Central memory CD4-positive, alpha-beta T cell (primary cell): ENCODE measurements at regions not wholly inside any gene's neighbourhood (a gene's known extent, or its start where the extent isn't known, plus 50 kb on each side); places are given as distances from the start of the nearest gene placed in this dataset.

ENCODE experiments used
- DNase-seq: peaks from one replicate; pipeline ENCODE4 v3.0.0; 2022

GRCh38 chrX:26347171-26347570 is 131.2 kb downstream of the MAGEB5 start:
- no peak for DNase-seq

- no peak for DNase-seq
Measured at GRCh38 chrX:26334232-26334631, 118.3 kb downstream of the MAGEB5 start.

- DNase-seq: no peak
Measured at GRCh38 chrX:26328608-26329319, 112.8 kb downstream of the MAGEB5 start.

GRCh38 chrX:26309262-26309661 is 93.3 kb downstream of the MAGEB5 start:
- no peak for DNase-seq

- no peak for DNase-seq
Measured at GRCh38 chrX:26295425-26295824, 79.5 kb downstream of the MAGEB5 start.

- no peak for DNase-seq
Measured at GRCh38 chrX:26286836-26287235, 70.9 kb downstream of the MAGEB5 start.
